ENCODE measurements at regions not wholly inside any gene's neighbourhood (a gene's known extent, or its start where the extent isn't known, plus 50 kb on each side); places are given as distances from the start of the nearest gene placed in this dataset.
"Not testable (repeated sequence)": the region's sequence is repeated elsewhere in the genome, so short reads cannot be mapped to it uniquely, and the experiment has no call there.

DNA sequence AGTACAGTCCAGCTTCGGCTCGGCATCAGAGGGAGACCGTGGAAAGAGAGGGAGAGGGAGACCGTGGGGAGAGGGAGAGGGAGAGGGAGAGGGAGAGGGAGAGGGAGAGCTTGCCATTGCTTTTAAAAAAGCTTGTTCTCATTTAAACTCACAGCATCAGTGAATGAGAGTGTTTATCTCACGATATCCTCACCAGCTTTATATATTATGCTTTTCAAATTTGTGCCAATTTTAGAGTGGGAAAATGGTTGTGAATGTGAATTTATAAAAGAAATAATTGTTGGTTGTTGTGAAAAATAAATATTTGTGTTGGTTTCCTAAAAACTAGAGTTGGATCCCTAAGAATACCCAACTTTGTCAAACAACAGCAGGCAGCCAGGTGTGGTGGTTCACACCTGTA is 170.1 kb downstream of the NRN1 start:
- DNase-seq: not testable (repeated sequence)

DNA sequence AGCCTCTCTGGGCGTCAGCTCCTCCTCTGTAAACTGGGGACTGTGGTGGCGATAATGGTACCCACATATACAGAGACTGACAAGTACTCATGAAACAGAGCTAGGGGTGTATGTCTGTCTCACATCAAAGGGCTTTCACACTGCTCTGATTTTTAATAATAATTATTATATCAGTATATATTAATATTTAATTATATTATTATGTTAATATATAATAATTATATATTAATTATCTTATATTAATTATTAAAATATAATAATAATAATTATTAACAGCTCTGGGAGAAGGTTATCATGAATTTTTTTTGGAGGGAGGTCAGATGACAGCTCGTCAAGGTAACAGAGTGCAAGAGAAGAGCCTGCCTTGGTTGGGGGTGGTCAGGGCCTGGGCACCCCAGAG is 173.6 kb downstream of the NRN1 start:
- DNase-seq: no peak

DNA sequence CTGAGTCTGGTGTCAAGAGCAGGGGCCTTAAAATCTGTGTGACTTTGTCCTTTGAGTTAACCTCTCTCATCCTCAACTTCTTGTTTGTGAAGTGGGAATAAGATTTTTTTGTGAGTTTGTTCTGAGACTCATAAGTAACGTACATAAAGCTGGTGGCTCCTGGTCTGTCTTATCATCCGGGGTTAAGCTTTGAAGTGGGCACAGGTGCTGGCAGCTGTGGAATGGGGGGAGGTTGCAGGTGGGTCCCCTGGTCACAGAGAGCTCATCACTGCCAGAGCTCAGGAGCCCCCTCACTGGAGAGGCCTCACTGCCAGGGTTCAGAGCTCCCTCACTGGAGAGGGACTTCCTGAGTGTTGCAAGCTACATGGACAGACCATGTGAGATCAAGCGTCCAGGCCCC is 174.1 kb downstream of the NRN1 start:
- no peak for DNase-seq

DNA sequence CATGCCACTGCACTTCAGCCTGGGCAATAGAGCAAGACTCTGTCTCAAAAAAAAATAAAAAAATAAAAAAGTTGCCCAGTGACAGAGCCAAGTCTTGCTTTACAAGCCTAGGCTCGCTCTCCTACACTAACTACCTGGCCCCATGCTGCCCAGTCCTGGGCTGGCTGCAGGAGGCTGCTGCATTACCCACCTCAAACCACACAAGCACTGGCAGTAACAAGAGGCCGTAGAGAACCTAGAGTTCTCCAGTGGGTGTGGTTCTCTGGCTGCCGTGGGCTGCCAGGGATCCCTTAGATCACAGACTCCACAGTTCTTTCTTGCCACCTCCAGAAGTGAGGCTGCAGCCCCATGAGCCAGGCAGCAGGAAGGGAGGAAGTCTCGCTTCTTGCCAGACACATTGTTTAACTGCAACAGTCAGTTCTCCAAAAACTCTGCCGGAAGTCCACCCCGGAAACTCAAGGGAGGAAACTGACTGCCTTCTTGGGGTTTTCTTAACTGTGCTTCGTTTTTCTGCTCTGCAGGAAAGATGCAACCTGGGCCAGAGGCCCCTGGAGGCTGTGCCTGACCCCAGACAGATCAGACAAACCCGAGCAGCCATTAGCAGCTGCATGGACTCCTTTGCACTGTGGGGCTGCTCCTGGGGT is 175.4 kb downstream of the NRN1 start:
- not testable (repeated sequence) for DNase-seq

DNA sequence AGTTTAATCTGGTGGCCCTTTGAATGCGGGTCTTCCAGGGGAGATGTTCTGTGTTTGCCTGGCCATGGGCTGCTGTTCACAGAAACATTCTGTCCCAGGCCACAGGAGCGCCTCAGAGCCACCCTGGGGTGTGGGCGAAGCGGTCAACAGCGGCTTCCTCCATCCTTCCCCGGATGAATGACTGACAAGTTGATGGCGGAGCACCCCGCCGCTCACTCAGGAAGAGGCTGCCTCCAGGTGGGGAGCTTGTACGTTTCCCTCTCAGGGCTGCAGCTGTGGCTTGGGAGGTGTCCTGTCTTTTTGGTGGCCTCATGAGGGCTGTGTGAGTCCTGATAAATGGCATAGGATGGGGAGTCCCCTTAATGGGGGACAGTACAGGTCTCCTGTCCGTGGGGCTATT is 178.4 kb downstream of the NRN1 start:
- no peak for DNase-seq

DNA sequence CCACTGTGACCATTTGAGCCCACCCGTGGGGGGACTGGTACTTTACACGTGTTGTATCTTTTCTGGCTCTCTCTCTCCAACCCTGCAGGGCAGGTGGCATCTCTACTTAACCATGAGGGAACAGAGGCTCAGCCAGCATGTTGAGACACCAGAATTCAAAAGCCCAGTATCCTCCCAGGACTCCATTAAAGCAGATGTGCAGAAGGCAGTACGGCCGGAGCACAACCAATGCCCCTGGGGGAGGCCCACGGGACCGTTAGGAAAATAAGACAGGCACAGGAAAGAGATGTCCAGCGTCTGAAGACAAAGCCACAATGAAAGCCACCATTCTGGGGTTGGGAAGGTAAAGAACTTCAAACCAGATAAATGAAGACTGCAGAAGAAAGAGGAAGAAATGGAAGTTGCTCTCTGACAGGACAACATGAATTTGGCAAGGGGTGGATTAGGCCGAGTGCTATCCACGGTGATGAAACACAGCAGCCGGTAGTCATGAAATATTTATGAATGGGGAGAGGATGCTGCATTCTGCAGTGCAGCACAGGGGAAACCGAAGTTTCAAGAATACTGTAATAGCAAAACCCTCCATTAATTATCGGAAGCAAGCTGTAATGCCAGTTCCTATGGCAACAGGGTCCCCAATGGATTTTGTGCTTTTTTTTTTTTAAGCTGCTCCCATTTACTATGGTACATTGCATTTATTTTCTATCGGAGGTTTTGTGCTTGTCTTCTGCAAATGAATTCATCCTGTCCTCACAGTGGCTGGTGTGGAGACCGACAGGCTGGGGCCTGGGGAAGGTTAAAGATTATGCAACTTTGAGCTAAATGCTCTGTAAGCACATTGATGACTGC is 179.4 kb downstream of the NRN1 start:
- peak in 1 of 3 experiments; percentile 48 for DNase-seq

DNA sequence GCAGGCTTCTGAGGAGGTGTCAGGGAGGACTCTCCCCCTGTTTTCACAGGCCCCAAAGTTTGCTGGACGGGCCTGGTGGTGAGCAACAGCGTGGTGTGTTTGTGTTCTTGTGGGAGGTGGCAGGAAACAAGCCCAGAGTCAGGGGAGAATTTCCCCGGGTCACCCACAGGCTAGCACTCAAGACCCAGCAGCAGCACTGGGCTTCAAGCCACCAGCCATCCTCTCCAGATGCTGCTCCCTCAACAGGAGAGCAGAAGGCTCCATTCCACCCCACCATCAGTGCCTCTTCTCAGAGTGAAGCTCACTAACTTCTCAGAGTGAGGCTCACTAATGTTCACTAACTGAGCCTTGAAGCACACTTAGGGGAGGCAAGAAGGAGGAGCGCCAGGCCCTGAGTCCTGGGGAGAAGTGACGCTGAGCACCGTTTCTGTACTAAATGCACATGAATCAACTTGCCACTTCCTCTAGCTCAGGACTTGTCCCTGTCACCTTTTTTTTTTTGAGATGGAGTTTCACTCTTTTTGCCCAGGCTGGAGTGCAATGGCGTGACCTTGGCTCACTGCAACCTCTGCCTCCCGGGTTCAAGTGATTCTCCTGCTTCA is 182.2 kb downstream of the NRN1 start:
- not testable (repeated sequence) for DNase-seq

All from NCI-H1417 (cell line).